ENCODE measurements at regions not wholly inside any gene's neighbourhood (a gene's known extent, or its start where the extent isn't known, plus 50 kb on each side); places are given as distances from the start of the nearest gene placed in this dataset.

GRCh38 chr6:98539741-98540140, 294.6 kb upstream of the POU3F2 start:
- TF ChIP-seq, protein P1, sequence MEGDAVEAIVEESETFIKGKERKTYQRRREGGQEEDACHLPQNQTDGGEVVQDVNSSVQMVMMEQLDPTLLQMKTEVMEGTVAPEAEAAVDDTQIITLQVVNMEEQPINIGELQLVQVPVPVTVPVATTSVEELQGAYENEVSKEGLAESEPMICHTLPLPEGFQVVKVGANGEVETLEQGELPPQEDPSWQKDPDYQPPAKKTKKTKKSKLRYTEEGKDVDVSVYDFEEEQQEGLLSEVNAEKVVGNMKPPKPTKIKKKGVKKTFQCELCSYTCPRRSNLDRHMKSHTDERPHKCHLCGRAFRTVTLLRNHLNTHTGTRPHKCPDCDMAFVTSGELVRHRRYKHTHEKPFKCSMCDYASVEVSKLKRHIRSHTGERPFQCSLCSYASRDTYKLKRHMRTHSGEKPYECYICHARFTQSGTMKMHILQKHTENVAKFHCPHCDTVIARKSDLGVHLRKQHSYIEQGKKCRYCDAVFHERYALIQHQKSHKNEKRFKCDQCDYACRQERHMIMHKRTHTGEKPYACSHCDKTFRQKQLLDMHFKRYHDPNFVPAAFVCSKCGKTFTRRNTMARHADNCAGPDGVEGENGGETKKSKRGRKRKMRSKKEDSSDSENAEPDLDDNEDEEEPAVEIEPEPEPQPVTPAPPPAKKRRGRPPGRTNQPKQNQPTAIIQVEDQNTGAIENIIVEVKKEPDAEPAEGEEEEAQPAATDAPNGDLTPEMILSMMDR (IDR thresholded peaks at IDR 0.05; ENCODE audit: control extremely low read depth in 1 of 3, insufficient read depth in 1 of 3, low read depth in 1 of 3, low read length in 3 of 3), result peak in 1 of 3 experiments; percentile 26; a peak in 1 of 4 replicates
- TF ChIP-seq RAD21 (IDR thresholded peaks at IDR 0.05 in 1 of 2, conservative IDR thresholded peaks at IDR 0.05 in 1 of 2; ENCODE audit: low read depth in 2 of 2, low read length in 2 of 2), result peak in 1 of 2 experiments; percentile 41; a peak in 2 of 4 replicates
- TF ChIP-seq CBX8 (IDR thresholded peaks at IDR 0.05; ENCODE audit: borderline replicate concordance, low read depth, low read length), result no peak
- Histone ChIP-seq H3K4me1 (replicated peaks in 1 of 4; ENCODE audit: control insufficient read depth in 3 of 4, insufficient read depth in 4 of 4, low read length in 3 of 4) (no peaks in the 10 kb centered on the region), H2BK120ac (replicated peaks; ENCODE audit: low read depth, low read length) (no peak overlapping the region), H3K79me2 (ENCODE audit: control insufficient read depth in 1 of 2, insufficient read depth in 2 of 2, low read length in 2 of 2) (no peaks in the 10 kb centered on the region), H3K23ac (ENCODE audit: insufficient read length) (no peak overlapping the region), H2BK12ac (ENCODE audit: low read depth, low read length) (no peak overlapping the region), H3K9ac (replicated peaks in 1 of 4; ENCODE audit: extremely low read depth in 1 of 4, low read depth in 3 of 4, low read length in 3 of 4) (no peak overlapping the region), H4K8ac (ENCODE audit: extremely low read depth, insufficient read depth, low read length) (no peak overlapping the region), H3K18ac (ENCODE audit: extremely low read depth, low read length) (no peak overlapping the region), H4K20me1 (replicated peaks in 1 of 2; ENCODE audit: control insufficient read depth in 1 of 2, insufficient read depth in 2 of 2, low read length in 2 of 2) (no peaks in the 10 kb centered on the region), H3K4me2 (ENCODE audit: insufficient read depth in 1 of 2, low read depth in 2 of 2, low read length in 2 of 2) (no peak overlapping the region), H3K23me2 (ENCODE audit: low read depth, low read length) (no peaks in the 10 kb centered on the region), H2BK5ac (ENCODE audit: low read depth, low read length) (no peak overlapping the region), H2BK20ac (ENCODE audit: low read length) (no peak overlapping the region), H2BK15ac (ENCODE audit: low read length) (no peak overlapping the region), H3K79me1 (ENCODE audit: low read depth, low read length) (no peaks in the 10 kb centered on the region), H2AFZ (ENCODE audit: low read length) (peak overlapping the region; percentile 86), H3K4me3 (ENCODE audit: extremely low read depth in 1 of 4, insufficient read depth in 2 of 4, low read depth in 3 of 4, low read length in 4 of 4) (no peak overlapping the region), H3K27me3 (replicated peaks in 1 of 4; ENCODE audit: control insufficient read depth in 3 of 4, extremely low read depth in 1 of 4, insufficient read depth in 3 of 4, low read length in 3 of 4) (no peaks in the 10 kb centered on the region), H4K5ac (ENCODE audit: insufficient read length, low read depth, low read length) (no peak overlapping the region), H3K9me3 (ENCODE audit: insufficient read depth in 2 of 2, low read depth in 1 of 2, low read length in 1 of 2) (no peaks in the 10 kb centered on the region), H4K91ac (replicated peaks; ENCODE audit: insufficient read length, low read length) (no peak overlapping the region), H3K27ac (ENCODE audit: low read depth, low read length) (no peak overlapping the region), H3K56ac (replicated peaks; ENCODE audit: insufficient read length, low read depth, low read length) (no peak overlapping the region), H3K14ac (ENCODE audit: insufficient read length) (no peak overlapping the region), H3K36me3 (ENCODE audit: control insufficient read depth in 2 of 4, insufficient read depth in 4 of 4, low read length in 3 of 4) (no peaks in the 10 kb centered on the region), H3K4ac (replicated peaks; ENCODE audit: insufficient read length, low read depth, low read length) (no peak overlapping the region), H2AK5ac (ENCODE audit: low read depth, low read length) (no peak overlapping the region)
- no peak for FAIRE-seq
- CTCF ChIA-PET (ENCODE audit: partially characterized antibody), result interaction anchor here (1.0 to 1.5 kb wide), 4 partner anchors 9 to 48 kb away, joined by 3 to 4 read pairs (median 3); no protein-coding TSS in a partner anchor
- no peak for DNase-seq (ENCODE audit: low read depth in 1 of 2, low spot score in 2 of 2)
- POLR2A ChIA-PET (ENCODE audit: partially characterized antibody), result no interaction called here
- WGBS, 2 experiments (ENCODE audit: extremely low coverage in 1 of 2, insufficient coverage in 1 of 2, insufficient read length in 1 of 2, insufficient replicate concordance in 2 of 2, low coverage in 1 of 2, low lambda C conversion rate in 2 of 2, missing lambda C conversion rate in 1 of 2), result 95% methylated on average over 2 of the region's 2 CpGs; no CpG with 5 or more reads in 1 of the 2 experiments
